HG02885 (cell line): ENCODE measurements at regions not wholly inside any gene's neighbourhood (a gene's known extent, or its start where the extent isn't known, plus 50 kb on each side); places are given as distances from the start of the nearest gene placed in this dataset.
"Not testable (repeated sequence)": the region's sequence is repeated elsewhere in the genome, so short reads cannot be mapped to it uniquely, and the experiment has no call there.

ENCODE experiments used
- ATAC-seq: cut with Tn5 transposase; IDR thresholded peaks from one replicate; pipeline ENCODE4 v1.9.1; 2021; ENCODE audit warnings: mild to moderate bottlenecking; ENCODE audit not compliant: unreplicated experiment, poor library complexity

DNA sequence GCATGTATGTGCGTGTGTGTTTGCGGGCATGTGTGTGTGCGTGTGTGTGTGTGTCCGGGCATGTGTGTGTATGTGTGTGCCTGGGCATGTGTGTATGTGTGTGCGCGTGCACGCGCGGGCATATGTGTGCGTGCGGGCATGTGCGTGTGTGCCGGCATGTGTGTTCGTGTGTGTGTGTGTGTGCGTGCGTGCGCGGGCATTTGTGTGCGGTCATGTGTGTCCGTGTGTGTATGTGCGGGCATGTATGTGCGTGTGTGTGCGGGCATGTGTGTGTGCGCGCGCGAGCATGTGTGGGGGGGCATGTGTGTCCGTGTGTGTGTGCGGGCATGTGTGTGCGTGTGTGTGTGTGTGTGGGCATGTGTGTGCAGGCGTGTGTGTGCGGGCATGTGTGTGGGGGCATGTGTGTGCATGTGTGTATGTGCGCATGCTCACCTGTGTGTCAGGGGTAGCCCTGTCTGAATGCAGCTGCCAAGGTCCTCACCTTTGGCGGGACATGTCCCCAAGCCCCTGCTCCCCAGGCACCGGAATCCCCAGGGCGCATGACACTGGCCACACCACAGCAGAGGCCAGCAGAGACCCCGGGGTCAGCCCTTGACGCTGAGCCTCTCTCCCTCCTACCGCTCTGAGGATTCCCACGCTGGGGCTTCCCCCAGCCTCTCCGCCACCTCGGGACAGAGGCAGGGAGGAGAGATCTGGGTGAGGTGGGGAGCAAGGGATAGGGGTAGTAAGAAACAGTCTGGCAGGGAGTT, 109.5 kb upstream of the NCOR2 start:
- no peak for ATAC-seq

GRCh38 chr12:124675881-124676713, 108.7 kb upstream of the NCOR2 start:
- ATAC-seq = no peak

- no peak for ATAC-seq
Measured at GRCh38 chr12:124674937-124675336, 107.5 kb upstream of the NCOR2 start.

- ATAC-seq = no peak
Measured at GRCh38 chr12:124673801-124674617, 106.6 kb upstream of the NCOR2 start.

DNA sequence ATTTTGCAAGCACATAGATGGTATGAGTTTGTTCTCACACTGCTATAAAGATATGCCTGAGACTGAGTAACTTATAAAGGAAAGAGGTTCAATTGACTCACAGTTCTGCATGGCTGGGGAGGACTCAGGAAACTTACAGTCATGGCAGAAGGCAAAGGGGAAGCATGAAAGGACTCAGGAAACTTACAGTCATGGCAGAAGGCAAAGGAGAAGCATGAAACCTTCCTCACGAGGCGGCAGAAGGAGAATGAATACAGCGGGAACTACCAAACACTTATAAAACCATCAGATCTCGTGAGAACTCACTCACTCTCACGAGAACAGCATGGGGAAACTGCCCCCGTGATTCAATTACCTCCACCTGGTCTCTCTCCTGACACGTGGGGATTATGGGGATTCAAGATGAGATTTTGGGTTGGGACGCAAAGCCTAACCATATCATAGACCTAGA, 101.9 kb upstream of the NCOR2 start:
- not testable (repeated sequence) for ATAC-seq

DNA sequence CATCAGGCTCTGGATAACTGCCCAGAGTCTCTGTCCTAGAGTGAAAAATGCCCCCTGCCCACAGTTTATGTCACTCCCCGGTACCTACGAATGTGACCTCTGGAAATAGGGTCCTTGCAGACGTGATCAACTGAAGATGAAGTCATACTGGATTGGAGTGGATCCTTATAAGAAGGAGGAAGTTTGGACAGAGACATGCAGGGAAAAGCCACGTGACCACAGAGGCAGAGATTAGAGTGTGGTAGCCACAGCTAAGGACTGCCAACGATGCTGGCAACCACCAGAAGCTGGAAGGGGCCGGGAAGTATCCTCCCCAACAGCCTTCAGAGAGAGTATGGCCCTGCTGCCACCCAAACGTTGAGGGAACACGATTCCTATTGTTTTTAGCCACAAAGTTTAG, 101.2 kb upstream of the NCOR2 start:
- no peak for ATAC-seq

DNA sequence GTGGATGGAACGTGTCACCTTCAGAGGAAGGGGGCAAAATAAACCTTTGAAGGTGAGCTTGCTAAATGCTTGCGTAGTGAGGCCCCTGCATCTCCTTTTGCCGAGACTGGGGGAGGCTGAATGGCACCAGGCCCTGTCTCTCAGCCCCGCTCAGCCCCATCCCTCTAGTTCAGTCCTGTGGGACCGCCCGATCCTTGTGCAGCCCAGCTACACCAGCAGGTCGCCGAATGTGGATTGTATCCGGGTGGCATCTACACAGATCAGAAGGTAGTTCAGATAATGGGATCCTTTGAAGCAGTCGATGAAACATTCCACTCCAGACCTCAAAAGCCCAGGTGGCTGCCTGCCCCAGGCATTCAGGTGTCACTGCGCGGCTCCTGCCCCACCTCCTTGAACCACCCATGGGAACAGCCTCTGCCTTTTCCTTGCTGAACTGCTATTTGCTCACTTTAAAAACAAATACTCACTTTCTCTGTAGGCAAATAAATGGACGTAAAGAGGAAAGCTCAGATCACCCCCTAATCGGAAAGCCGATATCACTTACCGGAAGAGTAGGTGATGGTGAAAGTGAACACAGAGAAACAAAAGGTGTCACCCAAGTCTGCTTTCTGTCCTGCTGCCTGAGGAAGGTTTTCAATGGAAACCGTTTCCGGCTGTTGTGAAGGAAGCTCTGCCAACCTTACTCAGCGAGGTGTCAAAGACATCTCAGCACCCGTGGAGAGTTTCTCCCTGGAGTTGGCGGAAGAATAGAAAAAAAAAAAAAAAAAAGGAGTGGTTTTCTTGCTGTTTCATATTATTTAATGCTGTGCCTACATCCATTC, 100.3 kb upstream of the NCOR2 start:
- ATAC-seq = no peak

DNA sequence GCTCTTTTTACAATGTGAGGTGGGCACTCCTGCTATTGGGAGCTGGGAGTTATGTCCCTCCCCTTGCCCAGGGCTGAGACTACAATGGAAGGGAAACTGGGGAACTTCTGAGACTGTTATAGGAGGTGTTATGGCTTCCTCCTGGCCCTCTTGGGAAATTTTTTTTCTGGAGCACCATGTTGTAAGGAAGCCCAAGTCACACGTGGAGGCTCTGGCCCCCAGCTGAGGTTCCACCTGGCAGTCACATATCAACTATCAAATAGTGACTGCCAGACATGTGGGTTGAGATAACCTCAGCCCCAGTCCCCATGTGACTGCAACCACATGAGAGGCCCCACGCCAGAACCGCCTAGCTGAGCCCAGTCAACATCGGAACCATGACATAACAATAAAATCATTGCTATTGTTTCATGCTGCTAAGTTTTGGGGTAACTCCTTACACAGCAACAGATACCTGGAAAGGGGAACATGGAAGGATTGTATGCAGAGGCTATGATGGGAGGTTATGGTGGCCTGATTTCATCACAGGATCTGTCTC, 99.4 kb upstream of the NCOR2 start:
- ATAC-seq = no peak

GRCh38 chr12:124665511-124665910, 98.1 kb upstream of the NCOR2 start:
- no peak for ATAC-seq

GRCh38 chr12:124664395-124665111, 97.1 kb upstream of the NCOR2 start:
- no peak for ATAC-seq

GRCh38 chr12:124663771-124664366, 96.5 kb upstream of the NCOR2 start:
- ATAC-seq = no peak

DNA sequence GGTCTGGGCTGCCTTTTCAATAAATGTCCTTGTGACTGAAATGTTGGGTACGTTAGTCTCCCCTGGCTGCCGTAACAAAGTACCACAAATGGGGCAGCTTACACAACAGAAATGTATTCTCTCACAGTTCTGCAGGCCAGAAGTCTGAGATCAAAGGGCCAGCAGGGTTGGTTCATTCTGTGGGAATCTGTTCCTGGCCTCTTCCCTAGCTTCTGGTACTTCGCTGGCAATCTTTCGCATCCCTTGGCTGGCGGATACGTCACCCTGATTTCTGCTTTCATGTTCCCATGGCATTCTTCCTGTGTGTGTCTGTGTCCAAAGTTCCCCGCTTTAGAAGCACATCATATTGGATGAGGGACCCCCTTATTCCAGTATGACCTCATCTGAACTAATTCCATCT, 95.8 kb upstream of the NCOR2 start:
- no peak for ATAC-seq

DNA sequence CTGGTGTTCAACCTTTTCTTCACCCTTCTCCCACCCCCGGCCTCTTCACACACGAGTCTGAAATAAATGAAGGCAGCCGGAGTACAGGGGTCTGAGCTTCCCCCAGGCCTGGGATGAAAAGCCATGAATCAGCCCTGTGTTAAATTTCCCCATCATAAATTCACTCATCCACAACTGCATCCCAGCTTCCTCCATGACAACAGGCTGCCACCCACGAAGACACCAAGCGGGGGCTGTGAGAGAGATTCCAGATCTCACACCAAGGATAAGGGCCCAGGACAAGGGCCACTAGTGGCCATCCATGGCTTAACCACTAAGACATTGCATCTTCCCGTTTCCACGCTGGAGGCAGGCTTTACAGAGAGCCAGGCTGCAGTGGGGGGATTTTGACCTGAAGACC, 93.9 kb upstream of the NCOR2 start:
- ATAC-seq = no peak

GRCh38 chr12:124660851-124661250, 93.4 kb upstream of the NCOR2 start:
- no peak for ATAC-seq

DNA sequence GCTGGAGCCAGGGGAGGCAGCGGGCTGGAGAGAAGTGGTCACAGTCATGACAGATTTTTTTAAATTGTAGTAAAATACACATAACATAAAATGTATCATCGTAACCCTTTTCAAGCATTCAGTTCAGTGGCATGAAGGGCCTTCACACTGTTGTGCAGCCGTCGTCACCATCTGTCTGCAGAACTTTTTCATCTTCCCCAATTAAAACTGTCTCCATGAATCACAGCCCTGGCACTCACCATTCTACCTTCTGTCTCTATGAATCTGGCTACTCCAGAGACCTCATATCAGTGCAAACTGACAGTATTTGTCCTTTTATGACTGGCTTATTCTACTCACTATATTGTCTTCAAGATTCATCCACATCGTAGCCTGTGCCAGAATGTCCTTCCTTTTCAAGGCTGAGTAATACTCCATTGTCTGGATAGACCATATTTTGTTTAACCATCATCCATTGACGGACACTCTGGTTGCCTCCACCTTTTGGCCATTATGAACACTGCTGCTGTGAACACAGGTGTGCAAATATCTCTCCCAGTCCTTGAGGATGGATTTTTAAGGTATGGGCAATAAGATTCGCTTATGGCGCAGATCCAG, 91.5 kb upstream of the NCOR2 start:
- no peak for ATAC-seq

- ATAC-seq = no peak
Measured at GRCh38 chr12:124658302-124658701, 90.9 kb upstream of the NCOR2 start.

DNA sequence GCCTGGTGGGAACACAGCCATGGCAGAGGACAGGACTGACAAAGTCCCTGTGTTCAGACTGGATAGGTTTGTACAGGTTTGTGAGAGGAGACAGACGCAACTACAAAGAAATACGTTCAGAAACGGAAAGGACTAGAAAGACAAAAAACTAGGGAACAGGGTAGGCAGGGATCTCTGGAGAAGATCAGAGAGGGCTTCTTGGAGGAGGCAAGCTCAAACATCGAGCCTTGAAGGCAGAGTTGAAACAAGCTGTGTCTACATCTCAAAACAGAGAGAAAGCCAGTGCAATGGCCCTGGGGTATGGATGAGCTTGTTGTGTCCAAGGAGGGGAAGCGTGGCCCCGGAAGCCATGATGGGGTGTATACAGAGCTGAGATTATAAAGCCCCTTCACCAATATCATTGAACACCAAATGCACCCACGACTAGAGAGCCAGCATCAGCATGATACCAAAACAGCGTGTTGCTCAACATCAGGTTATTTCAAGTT, 89.6 kb upstream of the NCOR2 start:
- ATAC-seq = no peak
